GM12892 (cell line): ENCODE measurements at regions not wholly inside any gene's neighbourhood (a gene's known extent, or its start where the extent isn't known, plus 50 kb on each side); places are given as distances from the start of the nearest gene placed in this dataset.

Source experiments
- POLR2A ChIP-seq: IDR thresholded peaks from 2 replicates; pipeline ENCODE4 v1.6.1; 2011; ENCODE audit warnings: low read depth, low read length, control low read depth
- POLR2AphosphoS5 ChIP-seq: IDR thresholded peaks from 2 replicates; pipeline ENCODE4 v1.6.1; 2011; ENCODE audit warnings: low read depth, low read length, control low read depth

DNA sequence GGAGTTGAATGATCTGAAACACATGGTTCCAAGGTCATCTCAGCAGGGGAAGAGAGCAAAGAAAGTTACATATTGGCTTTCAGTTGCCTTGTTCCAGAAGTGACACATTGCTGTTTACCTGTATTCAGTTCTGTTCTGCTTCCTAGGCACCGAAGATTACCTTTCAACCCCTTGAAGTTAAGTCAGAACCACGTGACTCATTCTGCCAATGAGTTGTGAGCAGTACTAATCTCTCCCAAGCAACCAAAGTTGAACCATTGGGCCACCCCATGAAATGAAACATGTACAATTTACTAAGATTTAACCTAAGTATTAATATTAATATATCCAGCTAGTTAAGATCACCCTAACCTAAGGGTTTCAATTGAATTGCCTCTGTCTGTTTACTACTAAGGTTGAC lies 439.2 kb upstream of the MAF start:
- TF ChIP-seq POLR2A (no peak), POLR2AphosphoS5 (no peak)
